ENCODE measurements at regions not wholly inside any gene's neighbourhood (a gene's known extent, or its start where the extent isn't known, plus 50 kb on each side); places are given as distances from the start of the nearest gene placed in this dataset.

DNA sequence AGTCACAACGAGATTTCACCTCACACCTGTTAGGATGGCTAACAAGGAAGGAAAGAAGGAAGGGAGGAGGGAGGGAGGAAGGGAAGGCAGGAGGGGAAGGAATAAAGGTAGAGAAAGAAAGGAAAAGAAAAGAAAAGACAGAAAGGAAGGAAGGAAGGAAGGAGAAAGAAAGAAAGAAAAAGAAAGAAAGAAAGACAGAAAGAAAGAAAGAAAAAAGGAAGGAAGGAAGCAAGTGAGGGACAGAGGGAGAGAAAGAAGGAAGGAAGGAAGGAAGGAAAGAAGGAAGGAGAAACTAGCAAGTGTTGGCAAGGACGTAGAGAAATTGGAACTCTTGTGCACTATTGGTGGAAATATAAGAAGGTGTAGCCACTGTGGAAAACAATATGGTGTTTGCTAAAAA lies 52.2 kb downstream of the CCDC185 start:
- intact Hi-C loops (cut with micrococcal nuclease) = no loop called here
- H3K27ac Mint-ChIP-seq = no peak overlapping the region
- no peaks in the 10 kb centered on the region for H3K27me3 Mint-ChIP-seq
- H3K4me3 Mint-ChIP-seq = no peak overlapping the region
- H3K36me3 Mint-ChIP-seq (ENCODE audit: low read depth) = no peaks in the 10 kb centered on the region
- peaks cover 52% of the 10 kb centered on the region for H3K9me3 Mint-ChIP-seq
- H3K4me1 Mint-ChIP-seq (ENCODE audit: low read depth) = no peaks in the 10 kb centered on the region

DNA sequence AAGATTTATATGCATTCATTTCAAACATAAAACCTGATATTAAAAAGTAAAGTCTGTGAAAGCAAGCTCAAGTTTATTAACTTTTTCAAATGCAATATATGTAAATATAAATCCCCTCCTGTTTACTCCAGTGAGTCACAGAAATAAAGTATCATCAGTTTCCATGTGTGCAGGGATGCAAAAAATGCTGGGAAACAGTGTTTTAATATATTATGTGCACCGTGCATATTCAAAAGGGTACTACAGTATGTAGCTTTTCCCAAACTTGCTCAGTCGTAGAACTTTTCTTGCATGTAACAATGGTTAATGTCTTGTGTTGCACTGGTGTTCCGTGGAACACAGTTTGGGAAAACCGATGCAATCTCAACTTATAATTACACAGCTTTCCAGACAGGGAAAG lies 60.7 kb downstream of the CCDC185 start:
- Mint-ChIP-seq H3K36me3 (ENCODE audit: low read depth) (no peaks in the 10 kb centered on the region), H3K27ac (no peak overlapping the region), H3K4me3 (no peak overlapping the region), H3K4me1 (ENCODE audit: low read depth) (no peaks in the 10 kb centered on the region), H3K27me3 (no peaks in the 10 kb centered on the region), H3K9me3 (no peaks in the 10 kb centered on the region)
- intact Hi-C loops (cut with micrococcal nuclease) = no loop called here

DNA sequence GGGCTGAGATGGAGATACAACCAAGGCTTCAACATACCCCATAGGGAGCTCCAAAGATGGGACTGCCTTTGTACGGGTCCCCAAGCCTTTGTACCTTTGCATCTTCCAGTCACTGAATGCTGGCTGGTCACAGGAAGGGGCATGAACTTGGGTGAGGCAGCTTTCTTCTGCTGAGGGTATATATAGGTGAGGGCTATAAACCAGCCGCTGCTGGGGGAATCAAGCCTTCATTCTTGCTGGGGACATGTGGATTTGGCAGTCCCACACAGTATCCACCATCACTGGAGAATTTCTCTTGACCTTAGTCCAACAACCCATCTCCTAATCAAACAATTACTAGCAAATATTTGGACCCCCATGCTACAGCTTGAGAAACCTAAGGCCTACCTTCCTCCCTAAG lies 61.7 kb downstream of the CCDC185 start:
- H3K9me3 Mint-ChIP-seq = no peaks in the 10 kb centered on the region
- no peaks in the 10 kb centered on the region for H3K27me3 Mint-ChIP-seq
- no peaks in the 10 kb centered on the region for H3K4me1 Mint-ChIP-seq (ENCODE audit: low read depth)
- H3K4me3 Mint-ChIP-seq = no peak overlapping the region
- no peaks in the 10 kb centered on the region for H3K36me3 Mint-ChIP-seq (ENCODE audit: low read depth)
- H3K27ac Mint-ChIP-seq = no peak overlapping the region
- intact Hi-C loops (cut with micrococcal nuclease) = no loop called here

DNA sequence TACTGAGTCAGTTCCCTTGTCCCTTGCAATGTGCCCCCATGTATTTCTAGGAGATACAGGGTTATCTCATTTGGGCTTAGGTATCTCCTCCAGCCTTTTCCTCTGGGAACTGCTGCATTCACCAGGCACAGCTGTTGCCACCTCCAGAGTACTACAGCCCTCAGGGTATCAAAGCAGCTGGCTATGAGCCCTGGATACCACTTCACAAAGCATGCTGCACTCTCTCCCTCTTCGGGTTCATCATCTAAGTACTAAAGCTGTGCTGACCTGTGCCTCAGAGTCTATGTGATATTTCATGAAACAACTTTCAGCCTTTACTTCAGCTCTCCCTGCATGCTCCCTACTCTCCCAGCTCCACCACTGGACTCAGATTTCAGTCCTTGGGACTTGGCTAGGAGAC lies 62.3 kb downstream of the CCDC185 start:
- Mint-ChIP-seq H3K9me3 (no peaks in the 10 kb centered on the region), H3K27ac (no peak overlapping the region), H3K4me1 (ENCODE audit: low read depth) (no peaks in the 10 kb centered on the region), H3K36me3 (ENCODE audit: low read depth) (no peaks in the 10 kb centered on the region), H3K27me3 (no peaks in the 10 kb centered on the region), H3K4me3 (no peak overlapping the region)
- intact Hi-C loops (cut with micrococcal nuclease) = no loop called here

DNA sequence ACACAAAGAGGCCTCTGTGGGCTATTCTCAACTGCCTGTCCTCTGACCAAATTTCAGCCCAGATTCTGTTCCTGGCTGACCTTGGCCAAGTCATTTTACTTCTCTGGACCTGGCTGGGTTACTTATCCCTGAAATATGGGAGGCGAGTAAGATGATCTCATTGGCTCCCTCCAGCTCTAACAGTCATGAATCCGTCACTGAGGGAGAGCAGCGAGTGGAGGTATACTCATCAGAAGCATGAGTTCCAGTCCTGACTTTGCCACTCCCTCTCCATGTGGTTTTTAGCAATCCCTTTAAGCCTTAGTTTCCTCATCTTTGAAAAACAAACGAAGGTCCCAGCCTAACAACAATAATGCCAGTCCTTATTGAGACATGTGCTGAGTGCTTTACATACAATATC lies 63.5 kb downstream of the CCDC185 start:
- no peaks in the 10 kb centered on the region for H3K4me1 Mint-ChIP-seq (ENCODE audit: low read depth)
- intact Hi-C loops (cut with micrococcal nuclease) = no loop called here
- H3K27me3 Mint-ChIP-seq = no peaks in the 10 kb centered on the region
- H3K9me3 Mint-ChIP-seq = no peaks in the 10 kb centered on the region
- H3K27ac Mint-ChIP-seq = no peak overlapping the region
- no peaks in the 10 kb centered on the region for H3K36me3 Mint-ChIP-seq (ENCODE audit: low read depth)
- no peak overlapping the region for H3K4me3 Mint-ChIP-seq

DNA sequence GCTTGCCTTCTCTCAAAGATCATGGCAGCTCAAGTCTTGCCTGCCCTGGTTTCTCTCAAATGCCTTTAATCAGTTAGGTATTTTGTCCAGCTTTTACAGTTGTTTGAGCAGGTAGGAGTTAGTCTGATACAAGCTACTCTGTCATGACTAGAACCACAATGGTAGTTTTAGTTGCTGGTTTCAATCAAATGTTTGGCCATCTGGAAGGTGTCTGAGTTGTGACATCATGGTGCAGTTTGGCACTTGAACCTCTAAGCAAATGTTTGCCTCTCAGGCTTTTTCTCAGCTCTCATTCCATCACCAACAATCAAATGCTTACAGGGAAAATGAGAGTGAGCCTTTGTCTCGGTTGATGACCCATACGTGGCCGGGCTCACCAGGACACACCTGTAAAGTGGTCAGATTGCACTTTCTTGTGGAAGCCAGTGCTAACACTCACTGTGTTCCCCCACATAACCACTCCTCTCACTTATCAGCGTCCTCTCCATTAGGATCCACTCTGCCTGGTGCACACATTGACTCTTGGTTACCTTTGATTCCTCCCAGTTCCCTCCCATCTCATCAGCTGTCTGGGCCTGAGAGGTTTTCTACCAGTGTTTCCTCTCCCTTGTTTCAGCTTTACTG lies 67.5 kb downstream of the CCDC185 start:
- Mint-ChIP-seq H3K4me1 (ENCODE audit: low read depth) (no peaks in the 10 kb centered on the region), H3K9me3 (no peaks in the 10 kb centered on the region), H3K4me3 (no peak overlapping the region), H3K27ac (no peak overlapping the region), H3K36me3 (ENCODE audit: low read depth) (no peaks in the 10 kb centered on the region), H3K27me3 (no peaks in the 10 kb centered on the region)
- intact Hi-C loops (cut with micrococcal nuclease) = no loop called here

DNA sequence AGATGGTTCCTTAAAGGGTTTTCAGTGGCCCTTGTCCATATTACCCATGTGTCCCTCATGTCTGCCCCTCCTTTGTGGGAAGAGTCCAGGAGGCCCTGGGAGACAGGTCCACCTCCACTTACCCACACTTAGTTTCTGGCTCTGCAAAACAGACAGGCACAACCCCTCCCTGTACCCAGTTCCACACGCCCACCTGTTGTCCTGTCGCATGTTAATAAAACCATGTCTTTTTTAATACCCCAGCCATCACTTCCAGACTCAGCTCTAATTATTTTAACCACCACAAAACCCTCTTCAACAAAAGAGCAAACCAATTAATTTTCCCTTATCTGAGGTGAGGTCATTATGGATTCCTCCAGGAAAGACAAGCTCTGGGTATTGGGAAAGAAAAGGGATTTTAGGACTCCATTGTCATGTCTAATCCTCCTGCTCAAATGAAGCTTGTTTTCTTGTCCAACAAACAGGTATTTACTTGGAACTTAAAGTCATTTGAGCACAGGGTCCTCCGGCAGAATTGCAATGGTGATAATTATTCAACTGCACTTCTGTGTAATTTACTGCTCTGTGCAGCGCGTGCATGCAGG lies 68.9 kb downstream of the CCDC185 start:
- Mint-ChIP-seq H3K4me1 (ENCODE audit: low read depth) (no peaks in the 10 kb centered on the region), H3K27me3 (no peaks in the 10 kb centered on the region), H3K9me3 (no peaks in the 10 kb centered on the region), H3K36me3 (ENCODE audit: low read depth) (no peaks in the 10 kb centered on the region), H3K27ac (no peak overlapping the region), H3K4me3 (no peak overlapping the region)
- intact Hi-C loops (cut with micrococcal nuclease) = no loop called here

DNA sequence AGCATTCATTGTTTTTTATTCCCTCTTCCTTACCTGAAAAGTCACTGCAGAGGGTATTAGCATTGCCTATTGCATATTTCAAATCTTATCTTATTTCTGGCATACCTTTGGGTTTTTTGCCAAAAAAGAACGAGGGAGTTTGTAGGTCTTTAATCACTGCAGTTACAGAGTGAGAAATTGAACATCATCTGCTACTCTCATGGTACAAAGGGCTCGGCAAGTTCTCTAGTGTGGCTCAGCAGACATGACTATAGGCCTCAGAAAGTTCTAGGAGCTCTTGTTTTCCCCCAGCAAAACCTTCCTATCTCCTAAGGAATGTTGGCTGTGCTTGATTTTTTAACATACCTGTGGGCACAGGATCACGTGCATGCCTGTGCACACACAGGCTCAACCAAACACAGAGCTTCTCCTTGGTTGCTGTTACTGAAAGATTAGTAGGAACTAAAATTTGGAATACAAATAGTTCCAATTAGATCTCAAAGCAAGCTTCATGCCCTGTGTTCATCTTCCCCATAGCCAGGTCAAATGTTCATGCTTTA lies 69.7 kb downstream of the CCDC185 start:
- H3K27ac Mint-ChIP-seq = no peak overlapping the region
- intact Hi-C loops (cut with micrococcal nuclease) = no loop called here
- H3K4me1 Mint-ChIP-seq (ENCODE audit: low read depth) = no peaks in the 10 kb centered on the region
- no peak overlapping the region for H3K4me3 Mint-ChIP-seq
- H3K36me3 Mint-ChIP-seq (ENCODE audit: low read depth) = no peaks in the 10 kb centered on the region
- H3K27me3 Mint-ChIP-seq = no peaks in the 10 kb centered on the region
- no peaks in the 10 kb centered on the region for H3K9me3 Mint-ChIP-seq

DNA sequence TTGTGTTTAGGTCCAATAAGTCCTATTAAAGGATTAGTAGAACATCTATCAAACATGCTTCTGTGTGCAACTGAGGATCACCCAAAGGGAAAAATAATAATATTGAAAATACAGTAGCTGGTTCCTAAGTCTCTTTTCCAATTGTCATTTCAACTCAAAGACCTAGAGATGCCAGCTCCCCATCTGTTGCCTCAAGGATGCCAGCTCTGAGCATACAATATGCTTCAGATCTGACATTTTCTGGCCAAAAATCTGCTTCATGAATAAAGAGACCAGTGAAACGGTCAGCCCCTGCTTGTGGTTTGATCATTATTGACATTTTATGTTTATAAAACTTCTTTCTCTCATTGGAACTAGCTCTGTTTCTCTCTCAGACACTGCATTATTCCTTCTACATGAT lies 72.9 kb downstream of the CCDC185 start:
- Mint-ChIP-seq H3K9me3 (no peaks in the 10 kb centered on the region), H3K27me3 (no peaks in the 10 kb centered on the region), H3K4me1 (ENCODE audit: low read depth) (no peaks in the 10 kb centered on the region), H3K36me3 (ENCODE audit: low read depth) (no peaks in the 10 kb centered on the region), H3K4me3 (no peak overlapping the region), H3K27ac (no peak overlapping the region)
- intact Hi-C loops (cut with micrococcal nuclease) = no loop called here

DNA sequence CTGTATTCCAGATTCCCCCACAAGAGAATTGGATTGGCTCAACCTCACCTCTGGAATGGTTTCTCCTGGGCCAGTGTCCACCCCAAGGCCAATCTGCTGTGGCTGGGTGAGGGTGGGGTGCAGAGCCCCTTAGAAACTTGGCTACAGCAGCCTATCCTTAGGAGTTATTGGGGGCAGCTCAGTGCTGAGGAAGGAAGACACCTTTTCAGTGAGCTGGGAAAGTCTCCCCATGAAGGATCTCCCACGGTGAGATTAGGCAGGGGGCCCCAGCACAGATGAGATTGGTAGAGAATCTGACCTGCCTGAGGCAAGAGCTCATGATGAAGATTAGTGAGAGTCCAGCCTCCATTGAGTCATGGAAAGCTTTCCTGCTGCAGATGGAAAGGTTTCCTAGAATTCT lies 78.4 kb downstream of the CCDC185 start:
- intact Hi-C loops (cut with micrococcal nuclease) = no loop called here
- peaks cover 6% of the 10 kb centered on the region for H3K27me3 Mint-ChIP-seq
- H3K27ac Mint-ChIP-seq = no peak overlapping the region
- H3K4me1 Mint-ChIP-seq (ENCODE audit: low read depth) = no peaks in the 10 kb centered on the region
- H3K9me3 Mint-ChIP-seq = no peaks in the 10 kb centered on the region
- H3K4me3 Mint-ChIP-seq = no peak overlapping the region
- no peaks in the 10 kb centered on the region for H3K36me3 Mint-ChIP-seq (ENCODE audit: low read depth)

DNA sequence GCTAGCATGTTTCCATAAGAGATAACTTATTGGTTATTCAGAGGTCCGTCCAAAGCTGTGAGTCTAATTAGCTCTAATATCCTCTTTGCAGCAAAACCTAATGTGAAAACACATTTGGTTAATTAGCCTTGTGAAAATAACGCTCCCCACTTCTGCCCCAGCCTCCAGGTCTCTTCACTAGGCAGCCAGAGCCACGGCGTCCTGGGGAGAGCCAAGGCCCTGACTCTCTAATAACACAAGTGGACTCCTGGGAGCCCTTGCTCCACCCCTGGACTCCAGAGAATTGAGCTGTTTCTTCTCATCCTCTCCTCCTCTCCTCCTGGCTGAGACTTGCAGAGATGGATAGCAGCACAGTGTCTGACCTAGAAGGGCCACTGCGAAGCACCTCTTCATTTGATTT lies 78.8 kb downstream of the CCDC185 start:
- no peaks in the 10 kb centered on the region for H3K36me3 Mint-ChIP-seq (ENCODE audit: low read depth)
- H3K4me1 Mint-ChIP-seq (ENCODE audit: low read depth) = no peaks in the 10 kb centered on the region
- H3K9me3 Mint-ChIP-seq = no peaks in the 10 kb centered on the region
- no peak overlapping the region for H3K27ac Mint-ChIP-seq
- intact Hi-C loops (cut with micrococcal nuclease) = no loop called here
- no peak overlapping the region for H3K4me3 Mint-ChIP-seq
- peaks cover 10% of the 10 kb centered on the region for H3K27me3 Mint-ChIP-seq

DNA sequence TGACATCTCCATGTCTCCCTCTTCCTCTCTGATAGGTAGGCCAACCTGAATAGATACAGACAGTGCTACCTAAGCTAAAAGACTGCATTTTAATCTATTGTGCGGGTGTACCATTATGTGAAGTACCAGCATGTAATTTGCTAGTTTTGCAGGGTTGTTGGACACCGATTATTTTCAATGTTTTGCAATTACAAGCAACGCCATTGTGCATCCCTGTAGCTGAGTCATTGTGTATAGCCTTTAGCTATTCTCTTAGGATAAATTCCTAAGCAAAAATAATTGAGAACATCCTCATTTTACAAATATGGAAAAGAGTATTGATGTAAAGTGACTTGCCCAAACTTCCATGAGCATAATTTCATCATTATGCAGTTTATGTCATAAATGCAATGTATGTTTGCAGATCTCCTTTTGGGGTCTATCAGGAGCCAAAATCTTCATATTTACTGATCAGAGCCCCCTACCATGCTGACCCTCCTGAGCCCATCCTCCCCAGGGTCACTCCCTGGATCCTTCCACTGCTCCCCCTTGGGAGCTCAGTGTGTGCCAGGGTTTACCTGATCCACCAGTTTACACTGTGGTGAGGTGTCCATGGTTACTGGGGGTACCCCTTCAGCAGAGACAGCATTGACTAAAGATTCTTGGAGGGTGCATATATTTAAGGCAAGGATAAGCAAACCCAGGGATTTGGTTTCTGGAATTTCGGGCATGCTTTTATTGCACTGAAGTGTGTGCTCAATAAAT lies 80.6 kb downstream of the CCDC185 start:
- intact Hi-C loops (cut with micrococcal nuclease) = no loop called here
- Mint-ChIP-seq H3K27me3 (peaks cover 13% of the 10 kb centered on the region), H3K9me3 (no peaks in the 10 kb centered on the region), H3K4me1 (ENCODE audit: low read depth) (no peaks in the 10 kb centered on the region), H3K4me3 (no peak overlapping the region), H3K27ac (no peak overlapping the region), H3K36me3 (ENCODE audit: low read depth) (no peaks in the 10 kb centered on the region)

DNA sequence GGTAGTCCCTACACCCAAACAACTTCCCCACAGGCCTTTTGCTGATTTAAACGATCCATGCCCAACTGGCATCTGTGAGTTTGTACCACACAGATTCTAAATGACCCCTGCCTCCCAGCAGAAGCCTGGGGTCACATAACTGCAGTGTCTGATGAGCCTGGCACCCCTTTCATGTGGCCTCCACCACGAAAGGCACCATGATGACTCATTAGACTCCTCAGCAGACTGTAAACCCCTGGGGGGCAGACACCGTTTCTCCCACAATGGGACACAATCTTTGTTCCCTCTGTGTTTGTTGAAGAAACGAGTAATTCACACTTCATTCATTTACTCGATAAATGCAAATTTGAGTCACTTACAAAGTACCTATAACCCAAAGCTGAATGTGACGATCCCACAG lies 81.6 kb downstream of the CCDC185 start:
- intact Hi-C loops (cut with micrococcal nuclease) = no loop called here

DNA sequence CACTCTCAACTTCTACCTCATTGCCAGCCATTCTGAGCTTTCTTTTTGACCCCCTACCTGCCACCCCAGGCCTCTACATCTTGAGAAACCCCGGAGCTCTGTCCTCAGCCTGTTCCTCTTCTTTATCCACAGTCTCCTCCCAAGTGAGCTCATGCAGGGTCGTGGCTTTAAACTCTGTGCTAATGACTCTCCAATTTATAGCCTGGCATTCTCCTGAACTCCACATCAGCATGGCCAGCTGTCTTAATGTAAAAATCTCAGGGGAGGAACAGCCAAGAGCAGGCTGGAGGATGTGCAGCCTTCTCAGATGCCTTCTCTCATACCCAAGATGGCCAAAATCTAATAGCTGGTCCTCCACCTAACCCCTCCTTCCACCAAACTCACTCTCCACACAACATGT lies 84.2 kb downstream of the CCDC185 start:
- Mint-ChIP-seq H3K36me3 (ENCODE audit: low read depth) (no peaks in the 10 kb centered on the region), H3K9me3 (no peaks in the 10 kb centered on the region), H3K27me3 (peaks cover 25% of the 10 kb centered on the region), H3K27ac (no peak overlapping the region), H3K4me3 (no peak overlapping the region), H3K4me1 (ENCODE audit: low read depth) (peaks cover 1% of the 10 kb centered on the region)
- intact Hi-C loops (cut with micrococcal nuclease) = no loop called here

More for the DNA sequence above, 81.6 kb downstream of the CCDC185 start:
- Mint-ChIP-seq H3K27me3 (peaks cover 20% of the 10 kb centered on the region), H3K36me3 (ENCODE audit: low read depth) (no peaks in the 10 kb centered on the region), H3K27ac (no peak overlapping the region), H3K4me1 (ENCODE audit: low read depth) (no peaks in the 10 kb centered on the region), H3K9me3 (no peaks in the 10 kb centered on the region), H3K4me3 (no peak overlapping the region)
